HG02571 (cell line): ENCODE measurements at regions not wholly inside any gene's neighbourhood (a gene's known extent, or its start where the extent isn't known, plus 50 kb on each side); places are given as distances from the start of the nearest gene placed in this dataset.
"Not testable (repeated sequence)": the region's sequence is repeated elsewhere in the genome, so short reads cannot be mapped to it uniquely, and the experiment has no call there.

ENCODE experiments used
- ATAC-seq: cut with Tn5 transposase; IDR thresholded peaks from one replicate; pipeline ENCODE4 v1.9.1; 2021; ENCODE audit warnings: mild to moderate bottlenecking, moderate library complexity; ENCODE audit not compliant: unreplicated experiment

DNA sequence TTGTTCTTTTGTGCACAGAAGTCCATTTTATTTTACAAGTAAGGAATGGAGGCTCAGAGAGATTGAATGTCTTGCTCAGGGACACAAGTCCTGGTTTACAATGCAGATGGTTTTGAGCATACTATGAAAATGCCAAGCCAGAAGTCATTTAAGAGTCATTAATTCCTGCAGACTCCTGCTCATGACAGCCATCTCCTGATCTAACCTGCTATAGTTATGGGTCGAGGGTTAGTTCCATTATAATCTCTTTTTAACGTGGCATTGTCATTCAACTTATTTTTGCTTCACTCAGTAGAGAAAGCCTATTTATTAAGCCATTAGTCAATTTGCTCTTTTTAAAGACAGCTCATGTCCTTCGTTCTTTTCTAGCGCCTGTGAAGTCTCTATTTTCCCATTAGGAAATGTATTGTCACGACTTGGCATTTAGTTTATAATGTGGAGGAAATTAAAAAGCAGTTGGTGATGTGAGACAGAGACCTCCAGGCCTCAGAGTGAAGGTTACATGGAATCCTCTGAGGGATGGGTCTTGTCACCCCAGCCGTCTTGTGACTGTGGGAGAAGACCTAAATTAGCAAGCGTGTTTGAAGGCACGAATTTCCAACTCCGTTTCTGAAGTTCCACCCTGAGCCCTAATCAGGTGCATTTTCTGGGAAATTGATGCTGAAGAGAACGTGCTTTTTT lies 84.1 kb downstream of the ACTBL2 start:
- ATAC-seq, result no peak

DNA sequence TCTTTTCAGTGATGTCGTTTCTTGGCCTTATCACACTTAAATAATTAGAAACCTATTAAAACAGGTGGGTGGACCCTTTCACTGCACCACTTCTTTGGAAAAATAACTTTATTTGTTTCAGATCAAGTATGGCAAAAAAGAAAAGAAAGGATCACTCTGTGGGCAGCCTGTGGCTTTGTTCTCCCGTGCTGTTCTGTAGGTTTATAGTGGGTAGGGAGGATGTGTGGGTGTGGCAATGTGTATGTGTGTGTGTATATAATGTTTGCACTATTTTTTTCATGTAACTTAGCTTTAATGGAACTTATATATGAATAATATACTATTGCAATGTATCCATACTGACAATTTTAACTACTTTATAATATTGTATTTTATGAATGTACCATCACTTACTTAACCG lies 85.9 kb downstream of the ACTBL2 start:
- no peak for ATAC-seq

DNA sequence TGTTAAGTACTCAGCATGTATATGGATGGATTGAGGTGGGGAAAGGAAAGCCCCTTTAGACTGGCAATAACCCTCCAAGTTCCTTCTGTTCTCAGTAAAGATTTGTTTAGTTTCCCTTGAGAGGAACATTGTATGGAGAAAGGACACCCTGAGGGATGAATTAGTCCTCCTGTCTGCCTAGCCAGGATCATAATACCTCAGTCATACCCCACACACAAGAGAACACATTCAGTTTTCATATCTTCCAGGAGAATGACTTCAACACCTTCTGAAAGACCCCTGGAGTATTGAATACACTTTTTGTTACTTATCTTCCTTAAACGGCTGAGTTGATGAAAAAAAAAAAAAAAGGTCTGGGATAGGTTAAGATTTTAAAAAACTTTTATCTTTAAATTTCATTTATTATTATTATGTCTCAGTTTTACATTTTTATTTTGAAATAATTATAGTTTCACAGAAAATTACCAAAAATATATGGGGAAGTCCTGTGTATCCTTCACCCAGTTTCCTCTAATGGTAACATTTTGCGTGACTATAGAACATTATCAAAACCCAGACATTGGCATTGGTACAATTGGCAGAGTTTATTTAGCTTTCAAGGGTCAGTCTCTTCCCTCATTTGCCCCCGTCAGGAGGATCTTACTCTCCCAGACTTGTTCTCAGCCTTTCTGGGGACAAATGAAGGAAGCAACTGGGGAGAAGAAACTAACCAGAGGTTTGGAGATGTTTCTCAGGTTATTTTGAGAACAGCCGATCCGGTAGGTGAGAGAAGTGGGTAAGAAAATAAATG lies 88.0 kb downstream of the ACTBL2 start:
- ATAC-seq, result no peak

DNA sequence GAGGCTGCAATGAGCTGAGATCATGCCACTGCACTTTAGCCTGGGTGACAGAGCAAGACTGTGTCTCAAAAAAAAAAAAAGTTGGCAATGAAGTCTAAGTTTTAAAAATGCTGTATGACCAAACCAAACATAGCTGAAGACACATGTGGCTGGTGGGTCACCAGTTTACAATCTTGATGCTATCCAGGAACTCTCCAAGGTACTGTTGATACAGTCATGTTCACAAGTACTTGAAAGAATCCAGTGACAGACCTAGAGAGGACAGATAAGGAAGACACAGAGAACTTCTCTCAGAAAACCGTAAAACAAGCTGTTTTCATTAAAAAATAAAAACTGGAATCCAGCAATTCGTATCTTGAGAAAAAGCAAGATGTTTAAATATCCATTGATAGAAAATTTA lies 95.7 kb downstream of the ACTBL2 start:
- no peak for ATAC-seq

DNA sequence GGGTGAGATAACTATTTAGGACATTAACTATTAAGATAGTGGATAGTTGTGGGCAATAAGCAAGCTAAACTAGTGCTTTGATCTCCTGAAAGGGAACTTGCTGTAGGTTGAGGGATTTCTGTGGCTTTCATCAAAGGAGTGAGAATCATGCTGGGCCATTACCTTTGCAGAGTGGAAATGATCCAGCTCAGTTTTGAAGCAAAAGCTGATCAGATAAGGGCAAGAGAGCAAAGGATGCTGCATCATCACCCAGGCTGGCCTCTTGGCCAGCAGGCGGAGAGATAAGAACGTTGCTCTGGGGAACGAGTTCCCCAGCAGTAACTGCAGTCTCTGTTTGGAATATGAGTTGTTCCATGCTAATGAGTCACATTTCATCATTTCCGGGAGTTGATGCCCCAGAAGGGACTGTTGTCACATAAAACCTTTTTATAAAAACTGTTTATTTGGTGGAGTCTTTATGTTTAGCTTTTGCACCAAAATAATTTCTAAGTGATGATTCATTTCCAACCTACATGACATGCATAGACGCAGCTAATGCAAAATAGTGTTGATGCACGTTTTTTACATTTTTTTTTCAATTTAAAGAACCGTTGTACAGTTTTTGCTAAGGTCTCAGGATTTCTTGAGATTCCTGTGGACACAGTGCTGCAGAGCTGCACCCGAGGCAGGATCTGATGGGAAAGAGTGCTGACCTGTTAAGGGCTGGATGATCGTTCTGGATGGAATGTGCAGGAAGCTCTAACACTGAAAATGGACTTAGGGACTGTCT lies 99.3 kb downstream of the ACTBL2 start:
- ATAC-seq, result no peak

DNA sequence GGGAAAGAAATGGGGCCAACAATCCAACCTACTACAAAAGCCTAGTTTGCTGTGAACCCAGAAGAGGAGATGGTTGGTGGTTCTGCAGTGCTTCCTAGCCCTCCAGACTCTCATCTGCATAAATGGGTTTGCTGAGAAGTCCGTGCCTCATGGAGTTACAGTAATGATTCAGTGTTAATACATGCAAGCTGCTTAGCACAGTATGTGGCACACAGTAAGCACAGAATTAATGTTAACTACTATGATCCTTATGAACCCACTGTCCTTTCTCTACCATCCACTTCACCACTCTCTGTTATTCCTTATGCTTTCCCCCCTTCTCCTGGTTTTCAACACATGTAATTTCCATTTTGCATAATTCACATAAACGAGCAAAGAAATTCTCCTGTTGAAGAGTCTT lies 100.0 kb downstream of the ACTBL2 start:
- ATAC-seq, result no peak

DNA sequence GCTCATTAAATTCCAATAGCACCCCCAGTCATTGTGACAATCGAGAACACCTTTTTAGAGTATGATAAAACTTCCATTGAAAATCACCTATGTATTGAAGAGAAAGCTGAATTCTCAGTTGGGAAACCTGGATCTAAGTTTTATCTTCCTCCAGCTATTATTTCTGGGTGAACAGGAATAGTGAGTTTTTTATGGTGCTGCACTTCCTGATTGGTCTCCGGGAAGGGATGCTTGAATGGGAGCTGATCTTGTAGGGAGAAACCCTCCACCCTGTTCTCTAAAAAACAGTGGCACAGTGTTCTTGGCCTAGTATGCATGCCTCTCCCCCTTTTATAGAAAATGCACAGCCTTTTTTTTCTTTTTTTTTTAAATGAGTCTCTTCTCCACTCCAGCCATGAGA lies 112.2 kb downstream of the ACTBL2 start:
- no peak for ATAC-seq

DNA sequence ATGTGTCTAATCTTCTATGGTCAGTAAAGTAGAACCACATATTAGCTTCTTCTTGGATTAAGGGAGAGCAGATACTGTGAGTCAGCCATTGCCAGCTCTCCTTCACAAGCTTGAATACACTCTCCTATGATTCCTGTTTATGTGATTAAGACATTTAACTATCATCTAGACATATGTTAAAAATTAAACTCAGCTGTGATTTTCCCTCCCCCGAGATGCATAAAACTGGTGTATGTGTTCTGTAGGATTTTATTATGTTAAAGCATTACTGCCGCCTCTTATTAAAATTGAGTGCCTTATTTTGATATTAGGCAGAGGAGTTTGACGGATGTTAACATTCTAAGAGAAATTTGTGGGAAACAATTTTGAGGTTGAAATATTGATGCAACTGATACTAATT lies 114.6 kb downstream of the ACTBL2 start:
- ATAC-seq, result no peak

DNA sequence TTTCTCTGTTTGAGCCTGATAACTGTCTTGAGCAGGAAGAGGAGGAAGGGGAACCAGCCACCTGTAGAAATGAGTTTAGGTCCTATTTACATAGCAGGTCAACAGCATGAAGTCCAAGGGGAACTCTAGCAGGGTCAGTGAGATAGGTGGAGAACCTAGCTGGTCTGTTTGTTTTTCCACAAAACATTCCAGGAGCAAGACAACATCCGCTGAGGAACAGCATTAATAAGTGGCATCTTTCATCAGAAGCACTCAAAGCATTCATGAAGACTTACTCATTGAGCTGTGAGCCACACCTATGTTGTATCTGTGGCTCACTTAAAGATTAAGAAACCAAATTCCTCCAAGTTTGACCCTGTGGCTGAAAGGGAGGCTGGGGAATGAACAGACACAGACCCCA lies 115.9 kb downstream of the ACTBL2 start:
- ATAC-seq, result no peak

DNA sequence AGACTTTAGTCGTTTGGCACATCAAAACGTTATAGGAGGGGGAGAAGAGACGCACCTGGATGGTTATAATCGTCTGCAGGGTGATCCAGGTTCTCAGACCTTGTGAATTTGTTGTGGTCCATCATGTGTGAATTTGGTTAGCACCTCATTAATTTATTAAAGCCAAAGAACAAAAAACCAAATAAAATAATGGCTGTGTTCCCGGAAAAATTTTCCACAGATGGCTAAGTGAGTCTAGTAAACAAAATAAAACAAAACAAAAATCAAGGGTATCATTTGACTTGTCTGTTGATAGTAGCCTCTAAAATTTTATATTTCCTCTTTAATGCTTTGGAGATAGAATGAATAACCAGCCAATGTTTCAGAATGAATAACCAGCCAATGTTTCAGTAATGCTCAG lies 119.7 kb downstream of the ACTBL2 start:
- no peak for ATAC-seq

DNA sequence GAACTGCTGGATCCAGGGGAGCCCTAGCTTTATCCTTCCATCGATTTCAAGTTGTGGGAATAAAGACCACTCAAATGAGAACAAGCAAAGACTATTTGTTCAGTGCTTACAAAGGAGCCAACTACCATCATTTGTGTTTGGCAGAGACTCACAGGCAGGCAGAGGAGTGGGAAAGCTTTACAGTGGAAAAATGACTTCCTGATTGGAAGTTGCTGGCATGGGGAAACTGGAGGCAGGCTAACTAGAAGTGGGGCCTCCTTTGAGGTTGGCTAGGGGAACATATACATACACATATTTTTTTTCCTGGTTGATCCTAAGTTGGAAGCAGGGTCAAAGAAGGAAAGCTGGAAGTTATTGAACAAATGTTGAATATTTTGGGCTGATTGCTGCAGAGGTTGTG lies 121.7 kb downstream of the ACTBL2 start:
- ATAC-seq, result no peak

DNA sequence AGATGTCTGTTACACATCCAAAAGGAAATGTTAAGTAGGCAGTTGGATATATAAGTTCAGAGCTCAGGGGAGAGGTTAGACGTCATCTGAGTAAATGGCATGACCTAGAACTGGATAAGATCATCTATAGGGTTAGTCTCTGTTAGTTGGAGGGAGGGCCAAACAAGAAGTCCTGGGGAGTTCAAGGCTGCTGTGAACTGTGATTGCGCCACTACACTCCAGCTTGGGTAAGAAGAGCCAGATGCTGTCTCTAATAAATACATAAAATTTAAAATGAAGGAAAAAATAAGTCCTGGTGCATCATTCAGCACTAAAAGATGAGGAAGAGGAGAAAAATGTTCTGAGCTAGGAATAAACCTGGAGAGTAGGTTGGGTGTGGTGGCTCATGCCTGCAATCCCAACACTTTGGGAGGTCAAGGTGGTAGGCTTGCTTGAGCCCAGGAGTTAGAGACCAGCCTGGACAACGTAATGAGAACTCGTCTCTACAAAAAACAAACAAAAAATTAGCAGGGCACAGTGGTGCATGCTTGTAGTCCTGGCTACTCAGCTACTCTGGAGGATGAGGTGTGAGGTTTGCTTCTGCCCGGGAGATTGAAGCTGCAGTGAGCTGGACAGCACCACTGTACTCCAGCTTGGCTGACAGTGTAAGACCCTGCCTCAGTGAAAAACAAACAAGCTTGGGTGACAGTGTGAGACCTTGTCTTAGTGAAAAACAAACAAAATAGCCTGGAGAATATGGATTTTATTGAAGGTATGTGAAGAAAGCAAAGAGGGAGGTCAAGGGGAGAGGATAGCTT lies 123.6 kb downstream of the ACTBL2 start:
- ATAC-seq, result no peak

DNA sequence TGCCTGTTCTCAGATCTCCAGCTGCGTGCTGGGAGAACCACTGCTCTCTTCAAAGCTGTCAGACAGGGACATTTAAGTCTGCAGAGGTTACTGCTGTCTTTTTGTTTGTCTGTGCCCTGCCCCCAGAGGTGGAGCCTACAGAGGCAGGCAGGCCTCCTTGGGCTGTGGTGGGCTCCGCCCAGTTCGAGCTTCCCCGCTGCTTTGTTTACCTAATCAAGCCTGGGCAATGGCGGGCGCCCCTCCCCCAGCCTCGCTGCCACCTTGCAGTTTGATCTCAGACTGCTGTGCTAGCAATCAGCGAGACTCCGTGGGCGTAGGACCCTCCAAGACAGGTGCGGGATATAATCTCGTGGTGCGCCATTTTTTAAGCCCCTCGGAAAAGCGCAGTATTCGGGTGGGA lies 125.8 kb downstream of the ACTBL2 start:
- ATAC-seq, result not testable (repeated sequence)

DNA sequence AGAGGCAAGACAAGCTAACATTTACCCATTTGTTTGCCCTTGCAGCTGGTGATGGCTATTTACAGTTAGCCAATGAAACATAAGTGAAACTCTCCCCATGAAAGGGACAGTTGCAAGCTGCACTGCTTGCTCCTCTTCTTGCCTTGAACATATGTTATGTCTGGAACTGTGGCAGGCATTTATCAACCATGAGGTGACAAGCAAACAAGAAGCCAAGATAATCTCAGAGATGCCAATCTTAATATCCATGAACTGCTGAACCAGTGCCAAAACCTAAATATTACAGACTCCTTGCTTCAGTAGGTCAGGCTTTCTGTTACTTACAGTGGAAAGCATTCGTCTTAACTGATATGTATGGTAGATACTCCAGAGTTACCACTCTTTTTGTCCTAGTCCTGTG lies 133.4 kb downstream of the ACTBL2 start:
- ATAC-seq, result no peak

DNA sequence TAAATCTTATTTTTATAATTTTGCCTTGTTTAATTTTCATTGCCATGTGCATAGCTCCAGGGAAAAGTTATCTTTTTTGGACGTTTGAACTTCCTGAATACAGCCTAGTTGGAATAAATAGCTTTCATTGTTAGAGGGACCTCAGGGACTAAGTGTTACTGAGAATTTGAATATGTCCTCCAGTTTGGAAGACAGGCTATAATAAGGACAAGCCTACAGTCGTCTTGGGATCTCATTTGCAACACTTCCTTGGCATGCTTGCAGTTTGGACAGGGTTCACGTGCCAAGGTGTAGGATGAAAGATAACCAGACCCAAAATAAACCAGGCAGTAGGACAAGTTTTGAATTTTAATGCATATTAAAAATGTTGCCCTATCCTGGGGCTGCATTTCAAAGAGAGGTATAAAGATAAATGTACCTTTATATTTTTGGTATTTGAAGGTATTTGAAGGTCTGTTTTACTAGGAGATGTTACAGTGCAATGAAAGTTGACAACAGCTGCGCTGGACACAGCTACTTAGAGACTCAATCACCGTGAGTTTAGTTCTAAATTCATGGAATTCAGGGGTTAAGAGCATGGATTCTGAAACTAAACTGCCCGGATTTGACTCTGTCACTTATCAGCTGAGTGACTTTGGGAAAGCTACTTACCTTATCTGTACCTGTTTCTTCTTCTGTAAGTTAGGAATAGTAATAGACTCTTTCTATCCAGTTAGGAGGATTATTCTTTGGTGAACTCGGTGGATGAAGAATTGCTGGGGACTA lies 134.1 kb downstream of the ACTBL2 start:
- ATAC-seq, result no peak

DNA sequence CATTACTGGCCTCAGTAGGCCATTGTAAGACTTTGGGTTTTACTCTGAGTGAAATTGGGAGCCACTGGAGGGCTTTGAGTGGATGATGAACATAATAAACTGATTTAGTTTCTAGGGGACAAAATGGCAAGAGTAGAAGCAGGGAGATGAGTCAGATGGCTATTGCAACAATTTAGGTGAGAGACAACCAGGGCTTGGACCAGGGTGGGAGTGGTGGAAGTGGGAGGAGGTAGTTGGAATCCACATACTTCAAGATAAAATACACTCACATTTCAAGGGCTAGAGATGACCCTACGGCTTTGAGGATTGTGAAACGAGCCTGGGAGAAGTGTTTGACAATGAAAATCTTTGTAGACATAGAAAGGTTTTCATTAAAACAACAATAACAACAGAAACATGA lies 136.3 kb downstream of the ACTBL2 start:
- no peak for ATAC-seq

DNA sequence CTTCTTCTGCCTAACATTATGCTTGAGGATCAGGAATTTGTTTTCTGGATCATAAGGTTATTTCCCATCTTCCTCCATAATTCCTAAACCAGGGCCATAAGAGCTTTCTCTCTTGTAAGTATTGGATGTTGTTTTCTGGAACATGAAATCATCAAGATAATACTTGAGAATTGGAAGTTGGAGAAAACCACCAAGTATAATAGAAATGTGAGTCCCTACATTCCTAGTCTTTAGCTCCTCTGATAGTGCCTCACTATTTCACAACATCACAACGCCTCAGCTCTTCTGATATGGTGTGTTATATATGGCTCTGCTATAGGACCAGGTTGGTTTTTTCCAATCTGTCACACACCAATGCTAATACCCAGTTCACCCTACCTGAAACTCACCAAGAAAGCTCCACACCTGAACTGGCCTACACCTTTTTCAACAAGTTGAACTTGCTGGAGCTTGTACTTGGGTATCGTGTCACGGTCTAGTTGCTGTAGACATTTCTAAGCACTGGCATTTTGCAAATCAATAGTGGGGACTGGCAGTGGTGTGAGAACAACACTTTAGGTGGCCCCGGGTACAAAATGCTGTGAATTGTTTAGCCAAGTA lies 141.1 kb downstream of the ACTBL2 start:
- ATAC-seq, result no peak

DNA sequence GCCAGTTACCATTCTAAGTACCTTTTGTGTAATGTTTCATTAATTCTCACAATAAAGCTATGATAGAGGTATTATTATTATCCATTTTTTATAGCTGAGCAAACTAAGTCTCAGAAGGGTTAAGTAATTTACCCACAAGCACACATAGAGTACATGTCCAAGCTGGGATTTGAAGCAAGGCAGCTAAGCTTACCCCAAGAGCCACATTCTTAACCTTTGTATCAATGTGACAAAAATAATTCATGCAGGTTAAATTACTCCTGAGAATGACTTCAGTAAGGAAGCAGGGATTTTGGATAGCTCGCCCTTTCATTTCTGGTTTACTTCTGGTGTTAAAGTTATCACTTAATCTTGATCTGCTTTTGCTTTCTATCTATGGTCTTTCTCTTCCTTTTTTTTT lies 141.9 kb downstream of the ACTBL2 start:
- no peak for ATAC-seq

DNA sequence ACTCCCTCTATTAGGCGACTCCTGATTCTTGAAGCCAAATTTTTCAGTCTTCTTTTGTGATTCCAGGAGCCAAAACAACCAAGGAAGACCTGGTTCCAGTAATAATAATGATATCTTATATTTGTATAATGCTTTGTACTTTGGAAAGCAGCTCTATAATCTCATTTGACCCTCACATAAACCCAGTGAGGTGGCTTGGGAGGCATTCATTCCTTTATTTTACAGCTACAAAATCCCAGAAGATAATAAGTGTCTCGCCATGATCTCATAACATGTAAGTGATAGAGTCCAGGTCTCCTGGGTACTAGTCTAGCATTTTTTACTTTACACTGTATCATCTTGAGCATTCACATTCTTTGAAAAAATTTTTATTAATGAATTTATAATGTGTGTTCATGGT lies 143.1 kb downstream of the ACTBL2 start:
- no peak for ATAC-seq

DNA sequence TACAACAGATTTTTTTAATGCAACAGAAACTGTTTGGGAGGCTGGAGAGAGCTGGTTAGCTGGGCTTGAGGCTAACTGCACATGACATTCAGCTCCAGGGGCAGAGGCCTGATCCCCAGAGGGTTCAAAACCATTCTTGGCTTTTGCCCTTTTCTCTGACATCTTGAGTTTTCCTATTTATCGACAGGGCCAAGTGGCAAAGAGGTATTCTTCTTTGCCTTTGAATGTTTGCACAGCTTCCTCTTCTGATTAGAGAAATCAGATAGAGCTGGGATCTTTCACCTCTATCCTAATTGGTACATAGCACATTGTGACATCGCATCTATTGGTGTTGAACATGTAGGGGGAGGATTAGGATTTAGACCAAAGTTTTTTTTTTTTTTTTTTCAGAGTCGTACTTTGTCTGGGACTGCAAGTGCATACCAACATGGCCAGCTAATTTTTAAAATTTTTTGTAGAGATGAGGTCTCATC lies 143.7 kb downstream of the ACTBL2 start:
- no peak for ATAC-seq
